Breast epithelium (tissue), 3 donors: ENCODE measurements at regions not wholly inside any gene's neighbourhood (a gene's known extent, or its start where the extent isn't known, plus 50 kb on each side); places are given as distances from the start of the nearest gene placed in this dataset.

Source experiments
- POLR2A ChIP-seq: fragments of 450-650 bp; IDR thresholded peaks from one replicate; pipeline ENCODE4 v1.6.1; 2016; ENCODE audit warnings: antibody characterized with exemption, mild to moderate bottlenecking, moderate library complexity
- POLR2AphosphoS5 ChIP-seq, 3 donors: sonication (generic); formaldehyde crosslinking; IDR thresholded peaks; one replicate each; pipeline ENCODE4 v1.6.1; 2017; ENCODE audit warnings: antibody characterized with exemption in 3 of 3
- TF ChIP-seq, protein P1 (sequence below), 3 donors: fragments of 450-650 bp; IDR thresholded peaks; one replicate each; pipeline ENCODE4 v1.5.1; 2016 to 2017; ENCODE audit warnings: antibody characterized with exemption in 3 of 3, mild to moderate bottlenecking in 3 of 3, moderate library complexity in 3 of 3

DNA sequence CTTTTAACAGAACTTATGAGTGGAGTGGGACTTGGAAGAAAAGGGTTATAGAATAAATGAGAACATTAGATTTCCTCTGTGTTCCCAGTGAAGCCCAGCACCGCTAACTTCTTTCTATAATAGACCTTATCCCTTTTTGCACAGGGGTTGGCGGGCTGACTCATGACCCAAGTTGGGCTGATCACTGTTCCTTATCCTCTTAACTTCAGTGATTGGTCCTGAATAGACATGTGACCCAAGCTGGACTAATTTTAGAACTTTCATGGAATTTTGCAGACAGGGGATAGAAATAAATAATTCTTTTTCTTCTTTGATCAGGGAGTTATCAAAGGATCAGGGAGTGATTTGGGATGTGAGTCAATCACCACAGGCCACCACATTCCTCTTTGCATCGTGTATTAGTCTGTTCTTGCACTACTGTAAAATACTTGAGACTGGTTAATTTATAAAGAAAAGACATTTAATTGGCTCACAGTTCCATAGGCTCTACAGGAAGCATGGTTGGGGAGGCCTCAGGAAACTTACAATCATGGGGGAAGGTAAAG lies 75.9 kb downstream of the UCHL1 start:
- TF ChIP-seq, protein P1, sequence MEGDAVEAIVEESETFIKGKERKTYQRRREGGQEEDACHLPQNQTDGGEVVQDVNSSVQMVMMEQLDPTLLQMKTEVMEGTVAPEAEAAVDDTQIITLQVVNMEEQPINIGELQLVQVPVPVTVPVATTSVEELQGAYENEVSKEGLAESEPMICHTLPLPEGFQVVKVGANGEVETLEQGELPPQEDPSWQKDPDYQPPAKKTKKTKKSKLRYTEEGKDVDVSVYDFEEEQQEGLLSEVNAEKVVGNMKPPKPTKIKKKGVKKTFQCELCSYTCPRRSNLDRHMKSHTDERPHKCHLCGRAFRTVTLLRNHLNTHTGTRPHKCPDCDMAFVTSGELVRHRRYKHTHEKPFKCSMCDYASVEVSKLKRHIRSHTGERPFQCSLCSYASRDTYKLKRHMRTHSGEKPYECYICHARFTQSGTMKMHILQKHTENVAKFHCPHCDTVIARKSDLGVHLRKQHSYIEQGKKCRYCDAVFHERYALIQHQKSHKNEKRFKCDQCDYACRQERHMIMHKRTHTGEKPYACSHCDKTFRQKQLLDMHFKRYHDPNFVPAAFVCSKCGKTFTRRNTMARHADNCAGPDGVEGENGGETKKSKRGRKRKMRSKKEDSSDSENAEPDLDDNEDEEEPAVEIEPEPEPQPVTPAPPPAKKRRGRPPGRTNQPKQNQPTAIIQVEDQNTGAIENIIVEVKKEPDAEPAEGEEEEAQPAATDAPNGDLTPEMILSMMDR (IDR thresholded peaks at IDR 0.05): no peak
- TF ChIP-seq POLR2AphosphoS5 (IDR thresholded peaks at IDR 0.05) (no peak), POLR2A (no peak)
